ENCODE measurements at regions not wholly inside any gene's neighbourhood (a gene's known extent, or its start where the extent isn't known, plus 50 kb on each side); places are given as distances from the start of the nearest gene placed in this dataset.

GRCh38 chrX:15127010-15127409 is 142.9 kb downstream of the ASB9 start:
- in situ Hi-C loops (cut with MboI; ENCODE audit: low sequenced_read_pairs) (no loop called here), dilution Hi-C loops (cut with HindIII; ENCODE audit: low sequenced_read_pairs, unreplicated experiment) (no loop called here), intact Hi-C loops (cut with micrococcal nuclease) (no loop called here)
- Histone ChIP-seq H4K20me1 (ENCODE audit: insufficient read depth, low read length) (no peaks in the 10 kb centered on the region), H3K56ac (ENCODE audit: extremely low read depth, insufficient read depth, low read length) (no peak overlapping the region), H3K9ac (ENCODE audit: low read depth, low read length) (no peak overlapping the region), H3K36me3 (ENCODE audit: control insufficient read depth, insufficient read depth, low read length) (no peaks in the 10 kb centered on the region), H3K9me3 (ENCODE audit: control insufficient read depth, insufficient read depth, low read length) (no peaks in the 10 kb centered on the region), H3K9me1 (ENCODE audit: insufficient read depth, low read length) (no peaks in the 10 kb centered on the region), H3K4me3 (ENCODE audit: insufficient read depth, low read depth, low read length) (no peak overlapping the region), H2AK5ac (ENCODE audit: low read depth, low read length) (no peak overlapping the region), H3K79me1 (ENCODE audit: low read depth in 1 of 2, low read length in 2 of 2) (no peaks in the 10 kb centered on the region), H2AK9ac (replicated peaks; ENCODE audit: low read depth, low read length, poor library complexity) (no peak overlapping the region), H4K5ac (ENCODE audit: low read depth, low read length) (no peak overlapping the region), H3K27me3 (ENCODE audit: control insufficient read depth, insufficient read depth, low read length) (no peaks in the 10 kb centered on the region), H3K4me1 (ENCODE audit: control insufficient read depth, insufficient read depth, low read length) (no peaks in the 10 kb centered on the region), H2BK5ac (ENCODE audit: low read depth, low read length, poor library complexity, severe bottlenecking) (no peak overlapping the region), H4K8ac (ENCODE audit: low read depth in 2 of 2, low read length in 2 of 2) (no peak overlapping the region), H3K4me2 (ENCODE audit: low read depth, low read length) (no peak overlapping the region), H3K14ac (replicated peaks; ENCODE audit: low read depth, low read length) (no peak overlapping the region), H3K18ac (ENCODE audit: low read depth, low read length) (no peak overlapping the region), H3K27ac (ENCODE audit: insufficient read depth, low read length) (no peak overlapping the region), H4K91ac (ENCODE audit: insufficient read depth, low read depth, low read length) (no peak overlapping the region), H3K23ac (ENCODE audit: low read depth, low read length) (no peak overlapping the region), H2BK20ac (ENCODE audit: low read depth, low read length) (no peak overlapping the region), H2AFZ (replicated peaks; ENCODE audit: low read length, poor library complexity) (no peak overlapping the region), H3K4ac (ENCODE audit: low read depth, low read length) (no peak overlapping the region), H2BK120ac (ENCODE audit: low read depth, low read length) (no peak overlapping the region), H2BK15ac (ENCODE audit: low read depth, low read length) (no peak overlapping the region)
- TF ChIP-seq POLR2A (IDR thresholded peaks at IDR 0.05; ENCODE audit: low read depth, low read length) (no peak), RFX5 (IDR thresholded peaks at IDR 0.05; ENCODE audit: low read depth, low read length) (no peak), CTCF (conservative IDR thresholded peaks at IDR 0.05; ENCODE audit: low read depth, low read length) (no peak), MXI1 (IDR thresholded peaks at IDR 0.05; ENCODE audit: borderline replicate concordance, low read depth, low read length) (no peak), SMC3 (IDR thresholded peaks at IDR 0.05; ENCODE audit: low read depth, low read length) (no peak), BHLHE40 (IDR thresholded peaks at IDR 0.05; ENCODE audit: low read depth, low read length) (no peak), MAFK (IDR thresholded peaks at IDR 0.05; ENCODE audit: low read depth, low read length) (no peak), ELK1 (IDR thresholded peaks at IDR 0.05; ENCODE audit: borderline replicate concordance, low read depth, low read length) (no peak), USF2 (IDR thresholded peaks at IDR 0.05; ENCODE audit: low read depth, low read length) (no peak), NFE2L2 (IDR thresholded peaks at IDR 0.05; ENCODE audit: low read depth, low read length) (no peak), FOS (IDR thresholded peaks at IDR 0.05; ENCODE audit: low read depth, low read length) (no peak), CEBPB (IDR thresholded peaks at IDR 0.05; ENCODE audit: low read depth, low read length) (no peak), CHD1 (IDR thresholded peaks at IDR 0.05; ENCODE audit: low read depth, low read length) (no peak), RAD21 (IDR thresholded peaks at IDR 0.05; ENCODE audit: low read length) (no peak), RCOR1 (IDR thresholded peaks at IDR 0.05; ENCODE audit: insufficient replicate concordance, low read length) (no peak), MAZ (IDR thresholded peaks at IDR 0.05; ENCODE audit: borderline replicate concordance, low read depth, low read length) (no peak)
- ChIA-PET POLR2A (ENCODE audit: unreplicated experiment) (no interaction called here), CTCF (no interaction called here)
- no TSS peak for BruUV-seq (replicated peaks)
- no CpG with 5 or more reads among the region's 1 CpG for whole genome bisulfite sequencing, 2 experiments (ENCODE audit: extremely low coverage in 2 of 2, insufficient read length in 1 of 2)
- DNase-seq = no peak
- ATAC-seq (ENCODE audit: low read depth) = no peak

Data from IMR-90 (cell line).